ENCODE measurements at regions not wholly inside any gene's neighbourhood (a gene's known extent, or its start where the extent isn't known, plus 50 kb on each side); places are given as distances from the start of the nearest gene placed in this dataset.

GRCh38 chr18:47737198-47737830 lies 193.1 kb downstream of the SMAD2 start:
- intact Hi-C loops (cut with micrococcal nuclease) = no loop called here
- no peak overlapping the region for H3K4ac ChIP-seq (ENCODE audit: low read depth, low read length)
- no peak overlapping the region for H2BK20ac ChIP-seq (ENCODE audit: low read depth, low read length)
- BruUV-seq (replicated peaks) = no TSS peak
- H3K27me3 ChIP-seq (ENCODE audit: control insufficient read depth, insufficient read depth, low read length) = no peaks in the 10 kb centered on the region; the same call in none of the 2 replicates
- POLR2A ChIA-PET (ENCODE audit: unreplicated experiment) = no interaction called here
- no peak overlapping the region for H2BK15ac ChIP-seq (ENCODE audit: low read depth, low read length)
- H4K91ac ChIP-seq (ENCODE audit: insufficient read depth, low read depth, low read length) = no peak overlapping the region
- WGBS, 2 experiments (ENCODE audit: extremely low coverage in 2 of 2, insufficient read length in 1 of 2) = 56% methylated on average over 4 of the region's 12 CpGs; no CpG with 5 or more reads in 1 of the 2 experiments
- H4K8ac ChIP-seq (ENCODE audit: low read depth in 2 of 2, low read length in 2 of 2) = no peak overlapping the region
- no peak overlapping the region for H2AFZ ChIP-seq (replicated peaks; ENCODE audit: low read length, poor library complexity)
- no peak overlapping the region for H2BK120ac ChIP-seq (ENCODE audit: low read depth, low read length)
- no peak overlapping the region for H4K5ac ChIP-seq (ENCODE audit: low read depth, low read length)
- no peak overlapping the region for H3K27ac ChIP-seq (ENCODE audit: insufficient read depth, low read length)
- ATAC-seq (ENCODE audit: low read depth) (no peak), DNase-seq (no peak)
- H3K9me1 ChIP-seq (ENCODE audit: insufficient read depth, low read length) = no peaks in the 10 kb centered on the region
- no peak overlapping the region for H3K18ac ChIP-seq (ENCODE audit: low read depth, low read length)
- no peak overlapping the region for H3K4me3 ChIP-seq (ENCODE audit: insufficient read depth, low read depth, low read length)
- H2AK9ac ChIP-seq (replicated peaks; ENCODE audit: low read depth, low read length, poor library complexity) = no peak overlapping the region
- no peaks in the 10 kb centered on the region for H4K20me1 ChIP-seq (ENCODE audit: insufficient read depth, low read length)
- in situ Hi-C loops (cut with MboI; ENCODE audit: low sequenced_read_pairs) = no loop called here
- H2AK5ac ChIP-seq (ENCODE audit: low read depth, low read length) = no peak overlapping the region
- TF ChIP-seq RCOR1 (IDR thresholded peaks at IDR 0.05; ENCODE audit: insufficient replicate concordance, low read length) (no peak), FOS (IDR thresholded peaks at IDR 0.05; ENCODE audit: low read depth, low read length) (no peak), CTCF (conservative IDR thresholded peaks at IDR 0.05; ENCODE audit: low read depth, low read length) (no peak), MAZ (IDR thresholded peaks at IDR 0.05; ENCODE audit: borderline replicate concordance, low read depth, low read length) (no peak), MXI1 (IDR thresholded peaks at IDR 0.05; ENCODE audit: borderline replicate concordance, low read depth, low read length) (no peak), BHLHE40 (IDR thresholded peaks at IDR 0.05; ENCODE audit: low read depth, low read length) (no peak)
- H3K23ac ChIP-seq (ENCODE audit: low read depth, low read length) = no peak overlapping the region
- H3K9ac ChIP-seq (ENCODE audit: low read depth, low read length) = no peak overlapping the region
- no peaks in the 10 kb centered on the region for H3K36me3 ChIP-seq (ENCODE audit: control insufficient read depth, insufficient read depth, low read length)
- H2BK5ac ChIP-seq (ENCODE audit: low read depth, low read length, poor library complexity, severe bottlenecking) = no peak overlapping the region
- CTCF ChIA-PET = no interaction called here
- no peak overlapping the region for H3K56ac ChIP-seq (ENCODE audit: extremely low read depth, insufficient read depth, low read length)
- no peaks in the 10 kb centered on the region for H3K79me1 ChIP-seq (ENCODE audit: low read depth in 1 of 2, low read length in 2 of 2)
- no peak overlapping the region for H3K4me2 ChIP-seq (ENCODE audit: low read depth, low read length)
- no peaks in the 10 kb centered on the region for H3K4me1 ChIP-seq (ENCODE audit: control insufficient read depth, insufficient read depth, low read length)
- no peak overlapping the region for H3K14ac ChIP-seq (replicated peaks; ENCODE audit: low read depth, low read length)
- dilution Hi-C loops (cut with HindIII; ENCODE audit: low sequenced_read_pairs, unreplicated experiment) = no loop called here
- H3K9me3 ChIP-seq (ENCODE audit: control insufficient read depth, insufficient read depth, low read length) = no peaks in the 10 kb centered on the region
